Gastroesophageal sphincter (tissue), 2 donors: ENCODE measurements at regions not wholly inside any gene's neighbourhood (a gene's known extent, or its start where the extent isn't known, plus 50 kb on each side); places are given as distances from the start of the nearest gene placed in this dataset.

ENCODE experiments used
- EP300 ChIP-seq: sonication (generic); formaldehyde crosslinking; IDR thresholded peaks from one replicate; pipeline ENCODE4 v1.6.1; 2017; ENCODE audit warnings: antibody characterized with exemption, mild to moderate bottlenecking
- POLR2A ChIP-seq, 2 donors: fragments of 450-650 bp; IDR thresholded peaks; one replicate each; pipeline ENCODE4 v1.6.1; 2017; ENCODE audit warnings: antibody characterized with exemption in 2 of 2, mild to moderate bottlenecking in 2 of 2, moderate library complexity in 1 of 2

DNA sequence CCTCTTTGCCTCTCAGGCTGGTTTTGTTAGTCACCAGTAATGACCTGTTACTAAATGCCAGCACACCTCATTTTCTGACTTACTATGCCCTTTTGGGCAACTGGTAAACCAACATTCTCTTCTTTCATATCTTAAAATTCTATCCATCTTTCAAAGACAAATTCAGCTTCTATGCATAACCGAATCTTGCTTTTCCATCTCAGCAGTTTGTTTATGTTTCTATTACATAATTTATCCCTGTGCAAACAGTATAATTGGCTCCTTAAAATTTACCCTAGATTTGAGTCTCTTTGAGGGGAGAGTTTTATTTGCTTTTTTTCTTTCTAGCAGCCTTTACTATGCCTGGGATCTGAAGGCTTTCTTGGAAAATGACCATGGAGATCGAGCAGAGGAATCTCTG is 58.5 kb upstream of the SIPA1L2 start:
- no peak for TF ChIP-seq POLR2A (IDR thresholded peaks at IDR 0.05)
- TF ChIP-seq EP300: no peak
